NCI-H1092 (cell line): ENCODE measurements at regions not wholly inside any gene's neighbourhood (a gene's known extent, or its start where the extent isn't known, plus 50 kb on each side); places are given as distances from the start of the nearest gene placed in this dataset.
"Not testable (repeated sequence)": the region's sequence is repeated elsewhere in the genome, so short reads cannot be mapped to it uniquely, and the experiment has no call there.

Experiments
- DNase-seq: peaks from one replicate; lab custom pipeline; 2025; lab: John Stamatoyannopoulos, UW

- no peak for DNase-seq
Observed at GRCh38 chr2:40043641-40044040, 264.6 kb upstream of the THUMPD2 start.

GRCh38 chr2:40043191-40043590 is 264.1 kb upstream of the THUMPD2 start:
- DNase-seq: no peak

- no peak for DNase-seq
Observed at GRCh38 chr2:40041422-40042382, 262.6 kb upstream of the THUMPD2 start.

- no peak for DNase-seq
Observed at GRCh38 chr2:40039549-40039948, 260.5 kb upstream of the THUMPD2 start.

GRCh38 chr2:40038646-40039045 is 259.6 kb upstream of the THUMPD2 start:
- DNase-seq: no peak

GRCh38 chr2:40037303-40037702 is 258.2 kb upstream of the THUMPD2 start:
- no peak for DNase-seq

GRCh38 chr2:40036241-40036640 is 257.2 kb upstream of the THUMPD2 start:
- DNase-seq: no peak

- DNase-seq: no peak
Observed at GRCh38 chr2:40034801-40035200, 255.7 kb upstream of the THUMPD2 start.

GRCh38 chr2:40034198-40034597 is 255.1 kb upstream of the THUMPD2 start:
- no peak for DNase-seq

- DNase-seq: no peak
Observed at GRCh38 chr2:40033781-40034180, 254.7 kb upstream of the THUMPD2 start.

- no peak for DNase-seq
Observed at GRCh38 chr2:40032650-40033319, 253.7 kb upstream of the THUMPD2 start.

- DNase-seq: no peak
Observed at GRCh38 chr2:40030456-40030975, 251.5 kb upstream of the THUMPD2 start.

- DNase-seq: no peak
Observed at GRCh38 chr2:40028792-40029488, 249.9 kb upstream of the THUMPD2 start.

GRCh38 chr2:40027968-40028367 is 248.9 kb upstream of the THUMPD2 start:
- no peak for DNase-seq

- DNase-seq: not testable (repeated sequence)
Observed at GRCh38 chr2:40025276-40025675, 246.2 kb upstream of the THUMPD2 start.

GRCh38 chr2:40020997-40021396 is 241.9 kb upstream of the THUMPD2 start:
- DNase-seq: no peak

- DNase-seq: no peak
Observed at GRCh38 chr2:40016151-40016885, 237.3 kb upstream of the THUMPD2 start.

GRCh38 chr2:40013962-40014361 is 234.9 kb upstream of the THUMPD2 start:
- DNase-seq: not testable (repeated sequence)

- no peak for DNase-seq
Observed at GRCh38 chr2:40004336-40004735, 225.3 kb upstream of the THUMPD2 start.

- no peak for DNase-seq
Observed at GRCh38 chr2:40002339-40002738, 223.3 kb upstream of the THUMPD2 start.

- no peak for DNase-seq
Observed at GRCh38 chr2:39999864-40000263, 220.8 kb upstream of the THUMPD2 start.

GRCh38 chr2:39998617-39999016 is 219.6 kb upstream of the THUMPD2 start:
- DNase-seq: no peak
